Loucy (cell line): ENCODE measurements at regions not wholly inside any gene's neighbourhood (a gene's known extent, or its start where the extent isn't known, plus 50 kb on each side); places are given as distances from the start of the nearest gene placed in this dataset.
A peak's percentile ranks its signal among the peaks of the same experiment; 100 is the strongest.

Experiments
- H2AFZ ChIP-seq: fragments of 200-600 bp; sonication (generic); 2 replicates; pipeline ENCODE4 v1.6.0; 2016; ENCODE audit warnings: antibody characterized with exemption, mild to moderate bottlenecking, low read length, moderate library complexity
- H3F3A ChIP-seq: fragments of 200-600 bp; 2 replicates; pipeline ENCODE4 v1.6.0; 2016; ENCODE audit warnings: antibody characterized with exemption, low read depth, mild to moderate bottlenecking
- H3K27me3 ChIP-seq: fragments of 200-600 bp; sonication (generic); 2 replicates; pipeline ENCODE4 v1.6.1; 2014; ENCODE audit warnings: low read length, mild to moderate bottlenecking; ENCODE audit not compliant: insufficient read depth, poor library complexity, severe bottlenecking
- H3K36me3 ChIP-seq: fragments of 200-600 bp; sonication (generic); 2 replicates; pipeline ENCODE4 v1.6.1; 2016; ENCODE audit warnings: low read length; ENCODE audit not compliant: insufficient read depth
- H3K4me1 ChIP-seq: fragments of 200-600 bp; sonication (generic); 2 replicates; pipeline ENCODE4 v1.5.1; 2014; ENCODE audit warnings: low read length, mild to moderate bottlenecking; ENCODE audit not compliant: insufficient read depth, poor library complexity, severe bottlenecking
- H3K4me2 ChIP-seq: fragments of 200-600 bp; sonication (generic); 2 replicates; pipeline ENCODE4 v1.6.0; 2014; ENCODE audit warnings: antibody characterized with exemption, low read length, low read depth, mild to moderate bottlenecking; ENCODE audit not compliant: poor library complexity, severe bottlenecking
- H3K4me3 ChIP-seq: fragments of 200-600 bp; sonication (generic); 2 replicates; pipeline ENCODE4 v1.5.1; 2014; ENCODE audit warnings: low read length, mild to moderate bottlenecking, mixed read lengths; ENCODE audit not compliant: poor library complexity, severe bottlenecking
- H3K79me2 ChIP-seq: fragments of 200-600 bp; sonication (generic); 2 replicates; pipeline ENCODE4 v1.6.1; 2014; ENCODE audit warnings: low read length; ENCODE audit not compliant: insufficient read depth
- H3K9ac ChIP-seq: fragments of 200-600 bp; sonication (generic); 2 replicates; pipeline ENCODE4 v1.6.0; 2014; ENCODE audit warnings: mild to moderate bottlenecking, low read depth, low read length, moderate library complexity; ENCODE audit not compliant: poor library complexity, severe bottlenecking
- H3K9me2 ChIP-seq: fragments of 200-600 bp; sonication (generic); replicated peaks from 2 replicates; pipeline ENCODE4 v1.6.1; 2016; ENCODE audit warnings: low read depth, low read length, mixed read lengths
- H3K9me3 ChIP-seq: fragments of 200-600 bp; sonication (generic); 2 replicates; pipeline ENCODE4 v1.6.1; 2014; ENCODE audit warnings: mild to moderate bottlenecking, antibody characterized with exemption, low read length, low read depth; ENCODE audit not compliant: insufficient read depth
- H4K20me1 ChIP-seq: fragments of 200-600 bp; sonication (generic); 2 replicates; pipeline ENCODE4 v1.6.0; 2014; ENCODE audit warnings: antibody characterized with exemption, low read length, mild to moderate bottlenecking; ENCODE audit not compliant: insufficient read depth, poor library complexity, severe bottlenecking
- EZH2phosphoT487 ChIP-seq: fragments of 200-600 bp; IDR thresholded peaks from 2 replicates; pipeline ENCODE4 v1.6.1; 2018; ENCODE audit warnings: antibody characterized with exemption, mild to moderate bottlenecking, moderate library complexity, borderline replicate concordance
- TF ChIP-seq, protein P1 (sequence below): fragments of 200-600 bp; sonication (generic); conservative IDR thresholded peaks from 2 replicates; pipeline ENCODE4 v1.5.1; 2014; ENCODE audit warnings: mild to moderate bottlenecking, antibody characterized with exemption, low read length

DNA sequence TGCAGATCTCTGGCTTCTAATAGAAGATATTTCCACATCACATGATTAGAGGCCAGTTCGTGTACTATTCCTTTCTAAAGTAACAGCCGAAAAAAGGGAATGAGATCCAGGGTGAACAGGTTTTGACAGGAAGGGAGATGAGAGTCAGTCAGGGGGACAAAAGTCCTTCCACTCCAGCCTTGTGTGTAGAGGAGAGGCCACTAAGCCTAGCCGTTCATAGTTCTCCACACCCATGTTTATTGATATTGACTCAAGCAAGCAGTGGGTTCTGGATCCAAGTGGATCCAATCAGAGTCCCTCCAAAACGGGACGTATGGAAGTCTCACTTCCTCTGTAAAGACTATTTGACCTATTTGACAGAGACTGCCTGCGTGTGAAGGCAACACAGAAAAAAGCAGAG, 80.4 kb upstream of the LRIG1 start:
- Histone ChIP-seq H3K4me1 (peaks cover 12% of the 10 kb centered on the region), H3K4me2 (no peak overlapping the region), H3K27me3 (peaks cover 85% of the 10 kb centered on the region), H3K9ac (no peak overlapping the region), H4K20me1 (peaks cover 7% of the 10 kb centered on the region), H3F3A (no peaks in the 10 kb centered on the region), H3K4me3 (no peak overlapping the region), H3K79me2 (no peaks in the 10 kb centered on the region), H3K9me3 (no peaks in the 10 kb centered on the region), H3K9me2 (no peaks in the 10 kb centered on the region), H2AFZ (no peak overlapping the region), H3K36me3 (no peaks in the 10 kb centered on the region)
- TF ChIP-seq, protein P1, sequence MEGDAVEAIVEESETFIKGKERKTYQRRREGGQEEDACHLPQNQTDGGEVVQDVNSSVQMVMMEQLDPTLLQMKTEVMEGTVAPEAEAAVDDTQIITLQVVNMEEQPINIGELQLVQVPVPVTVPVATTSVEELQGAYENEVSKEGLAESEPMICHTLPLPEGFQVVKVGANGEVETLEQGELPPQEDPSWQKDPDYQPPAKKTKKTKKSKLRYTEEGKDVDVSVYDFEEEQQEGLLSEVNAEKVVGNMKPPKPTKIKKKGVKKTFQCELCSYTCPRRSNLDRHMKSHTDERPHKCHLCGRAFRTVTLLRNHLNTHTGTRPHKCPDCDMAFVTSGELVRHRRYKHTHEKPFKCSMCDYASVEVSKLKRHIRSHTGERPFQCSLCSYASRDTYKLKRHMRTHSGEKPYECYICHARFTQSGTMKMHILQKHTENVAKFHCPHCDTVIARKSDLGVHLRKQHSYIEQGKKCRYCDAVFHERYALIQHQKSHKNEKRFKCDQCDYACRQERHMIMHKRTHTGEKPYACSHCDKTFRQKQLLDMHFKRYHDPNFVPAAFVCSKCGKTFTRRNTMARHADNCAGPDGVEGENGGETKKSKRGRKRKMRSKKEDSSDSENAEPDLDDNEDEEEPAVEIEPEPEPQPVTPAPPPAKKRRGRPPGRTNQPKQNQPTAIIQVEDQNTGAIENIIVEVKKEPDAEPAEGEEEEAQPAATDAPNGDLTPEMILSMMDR = no peak
- no peak for TF ChIP-seq EZH2phosphoT487

DNA sequence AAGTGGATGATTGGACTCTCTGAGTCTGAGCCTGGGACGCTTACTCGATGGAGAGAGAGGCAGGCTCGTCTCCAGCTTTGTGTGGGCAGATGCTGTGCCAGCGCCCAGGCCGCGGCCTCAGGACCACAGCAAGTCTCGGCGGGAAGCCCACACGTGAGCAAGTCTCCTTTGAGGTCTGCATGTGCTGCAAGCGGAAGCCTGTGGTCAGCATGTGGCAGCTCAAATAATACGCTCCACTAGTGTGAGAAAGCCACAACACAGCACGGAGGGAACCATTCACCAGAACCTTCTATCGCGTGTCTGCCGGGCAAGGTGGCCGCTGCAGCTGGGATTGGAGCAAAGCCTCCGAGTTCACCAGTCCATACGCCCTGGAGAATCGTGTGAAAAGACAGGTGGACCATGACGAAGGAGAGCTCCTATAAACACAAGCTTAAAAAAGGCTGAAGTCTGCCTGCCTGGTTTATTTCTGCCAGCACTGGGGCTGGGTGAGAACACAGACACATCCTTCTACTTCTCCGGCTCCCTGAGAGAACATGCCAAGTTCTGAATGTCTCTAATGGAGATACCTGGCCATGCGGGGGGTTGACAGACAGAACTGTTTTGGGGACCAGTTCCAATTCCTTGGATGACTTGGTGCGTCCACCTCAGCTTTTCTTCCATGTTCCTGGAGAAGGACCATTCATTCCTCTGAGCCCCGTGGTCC, 82.0 kb upstream of the LRIG1 start:
- Histone ChIP-seq H3F3A (no peaks in the 10 kb centered on the region), H3K9me2 (no peaks in the 10 kb centered on the region), H3K36me3 (no peaks in the 10 kb centered on the region), H3K9me3 (no peaks in the 10 kb centered on the region), H2AFZ (no peak overlapping the region), H3K4me2 (peak overlapping the region; percentile 44), H3K4me1 (peaks cover 12% of the 10 kb centered on the region), H3K4me3 (no peak overlapping the region), H3K27me3 (peaks cover 87% of the 10 kb centered on the region), H4K20me1 (peaks cover 7% of the 10 kb centered on the region), H3K79me2 (no peaks in the 10 kb centered on the region), H3K9ac (no peak overlapping the region)
- TF ChIP-seq, protein P1 = no peak
- TF ChIP-seq EZH2phosphoT487 = peak; percentile 45

DNA sequence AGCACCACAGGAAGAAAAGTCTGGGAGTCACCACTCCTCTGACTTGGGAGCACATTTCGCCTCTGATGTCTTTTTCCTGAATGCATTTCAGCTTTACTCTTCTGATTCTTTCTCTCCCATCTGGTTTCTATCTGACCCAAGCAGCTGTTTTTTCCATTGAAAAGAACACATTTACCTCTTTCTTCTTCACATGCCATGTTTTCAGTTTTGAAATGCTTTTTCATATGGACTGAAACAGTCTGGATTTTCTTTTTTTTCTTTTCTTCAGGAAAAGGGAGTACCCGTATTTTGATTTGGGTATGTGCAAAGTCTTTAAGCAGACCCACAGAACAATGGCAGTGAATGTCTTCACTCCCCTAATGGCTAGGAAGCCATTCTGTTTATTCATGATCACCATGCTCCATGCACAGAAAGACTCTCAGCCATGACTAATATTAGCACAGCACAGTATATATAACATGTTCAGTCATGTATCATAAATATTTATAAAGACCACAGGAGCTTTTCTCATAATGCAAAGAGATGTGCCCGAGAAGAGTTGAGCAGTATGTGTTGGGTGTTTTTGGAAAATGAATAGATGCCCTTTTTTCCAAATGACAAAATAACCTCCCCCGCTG, 82.7 kb upstream of the LRIG1 start:
- H2AFZ ChIP-seq = no peak overlapping the region
- H3K4me1 ChIP-seq = peaks cover 12% of the 10 kb centered on the region
- TF ChIP-seq EZH2phosphoT487 = no peak
- TF ChIP-seq, protein P1 = no peak
- H4K20me1 ChIP-seq = peaks cover 7% of the 10 kb centered on the region
- peaks cover 82% of the 10 kb centered on the region for H3K27me3 ChIP-seq
- no peak overlapping the region for H3K9ac ChIP-seq
- H3K9me3 ChIP-seq = no peaks in the 10 kb centered on the region
- H3K36me3 ChIP-seq = no peaks in the 10 kb centered on the region
- H3K79me2 ChIP-seq = no peaks in the 10 kb centered on the region
- H3K4me2 ChIP-seq = peak overlapping the region; percentile 44
- no peak overlapping the region for H3K4me3 ChIP-seq
- H3F3A ChIP-seq = no peaks in the 10 kb centered on the region
- H3K9me2 ChIP-seq = no peaks in the 10 kb centered on the region
